HL-60 (cell line): ENCODE measurements at regions not wholly inside any gene's neighbourhood (a gene's known extent, or its start where the extent isn't known, plus 50 kb on each side); places are given as distances from the start of the nearest gene placed in this dataset.

ENCODE experiments used
- GABPA ChIP-seq: IDR thresholded peaks from 2 replicates; pipeline ENCODE4 v1.6.1; 2012; ENCODE audit warnings: low read depth
- POLR2AphosphoS5 ChIP-seq: IDR thresholded peaks from 2 replicates; pipeline ENCODE4 v1.6.1; 2012; ENCODE audit warnings: low read depth
- TF ChIP-seq, protein P1 (sequence below): IDR thresholded peaks from one replicate; pipeline ENCODE4 v1.5.1; 2011; ENCODE audit warnings: low read length, control low read depth, inconsistent platforms; ENCODE audit not compliant: insufficient read depth
- TF ChIP-seq, protein P2 (sequence below): IDR thresholded peaks from 2 replicates; pipeline ENCODE4 v1.6.1; 2012; ENCODE audit warnings: low read depth; ENCODE audit not compliant: insufficient replicate concordance

DNA sequence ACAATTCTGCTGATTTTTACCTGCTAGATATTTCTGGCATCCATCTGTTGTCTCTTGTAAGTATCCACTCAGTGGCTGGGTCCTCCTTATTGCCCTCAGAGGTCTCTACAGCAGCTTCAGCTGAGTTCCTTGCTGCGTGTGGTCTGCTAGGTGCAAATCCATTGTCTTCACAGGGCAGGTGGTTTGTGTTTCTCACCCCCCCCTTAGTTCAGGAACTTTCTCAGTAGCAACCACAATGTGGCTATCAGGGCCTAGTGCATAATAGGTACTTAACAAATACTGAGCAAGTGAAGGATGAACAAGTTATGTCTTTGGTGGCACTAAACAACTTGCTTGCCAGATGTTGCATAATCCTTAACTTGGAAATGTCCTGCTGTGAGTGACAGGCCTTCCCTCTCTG, 96.7 kb upstream of the KLHL25 start:
- TF ChIP-seq, protein P1, sequence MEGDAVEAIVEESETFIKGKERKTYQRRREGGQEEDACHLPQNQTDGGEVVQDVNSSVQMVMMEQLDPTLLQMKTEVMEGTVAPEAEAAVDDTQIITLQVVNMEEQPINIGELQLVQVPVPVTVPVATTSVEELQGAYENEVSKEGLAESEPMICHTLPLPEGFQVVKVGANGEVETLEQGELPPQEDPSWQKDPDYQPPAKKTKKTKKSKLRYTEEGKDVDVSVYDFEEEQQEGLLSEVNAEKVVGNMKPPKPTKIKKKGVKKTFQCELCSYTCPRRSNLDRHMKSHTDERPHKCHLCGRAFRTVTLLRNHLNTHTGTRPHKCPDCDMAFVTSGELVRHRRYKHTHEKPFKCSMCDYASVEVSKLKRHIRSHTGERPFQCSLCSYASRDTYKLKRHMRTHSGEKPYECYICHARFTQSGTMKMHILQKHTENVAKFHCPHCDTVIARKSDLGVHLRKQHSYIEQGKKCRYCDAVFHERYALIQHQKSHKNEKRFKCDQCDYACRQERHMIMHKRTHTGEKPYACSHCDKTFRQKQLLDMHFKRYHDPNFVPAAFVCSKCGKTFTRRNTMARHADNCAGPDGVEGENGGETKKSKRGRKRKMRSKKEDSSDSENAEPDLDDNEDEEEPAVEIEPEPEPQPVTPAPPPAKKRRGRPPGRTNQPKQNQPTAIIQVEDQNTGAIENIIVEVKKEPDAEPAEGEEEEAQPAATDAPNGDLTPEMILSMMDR: no peak
- no peak for TF ChIP-seq POLR2AphosphoS5
- TF ChIP-seq, protein P2, sequence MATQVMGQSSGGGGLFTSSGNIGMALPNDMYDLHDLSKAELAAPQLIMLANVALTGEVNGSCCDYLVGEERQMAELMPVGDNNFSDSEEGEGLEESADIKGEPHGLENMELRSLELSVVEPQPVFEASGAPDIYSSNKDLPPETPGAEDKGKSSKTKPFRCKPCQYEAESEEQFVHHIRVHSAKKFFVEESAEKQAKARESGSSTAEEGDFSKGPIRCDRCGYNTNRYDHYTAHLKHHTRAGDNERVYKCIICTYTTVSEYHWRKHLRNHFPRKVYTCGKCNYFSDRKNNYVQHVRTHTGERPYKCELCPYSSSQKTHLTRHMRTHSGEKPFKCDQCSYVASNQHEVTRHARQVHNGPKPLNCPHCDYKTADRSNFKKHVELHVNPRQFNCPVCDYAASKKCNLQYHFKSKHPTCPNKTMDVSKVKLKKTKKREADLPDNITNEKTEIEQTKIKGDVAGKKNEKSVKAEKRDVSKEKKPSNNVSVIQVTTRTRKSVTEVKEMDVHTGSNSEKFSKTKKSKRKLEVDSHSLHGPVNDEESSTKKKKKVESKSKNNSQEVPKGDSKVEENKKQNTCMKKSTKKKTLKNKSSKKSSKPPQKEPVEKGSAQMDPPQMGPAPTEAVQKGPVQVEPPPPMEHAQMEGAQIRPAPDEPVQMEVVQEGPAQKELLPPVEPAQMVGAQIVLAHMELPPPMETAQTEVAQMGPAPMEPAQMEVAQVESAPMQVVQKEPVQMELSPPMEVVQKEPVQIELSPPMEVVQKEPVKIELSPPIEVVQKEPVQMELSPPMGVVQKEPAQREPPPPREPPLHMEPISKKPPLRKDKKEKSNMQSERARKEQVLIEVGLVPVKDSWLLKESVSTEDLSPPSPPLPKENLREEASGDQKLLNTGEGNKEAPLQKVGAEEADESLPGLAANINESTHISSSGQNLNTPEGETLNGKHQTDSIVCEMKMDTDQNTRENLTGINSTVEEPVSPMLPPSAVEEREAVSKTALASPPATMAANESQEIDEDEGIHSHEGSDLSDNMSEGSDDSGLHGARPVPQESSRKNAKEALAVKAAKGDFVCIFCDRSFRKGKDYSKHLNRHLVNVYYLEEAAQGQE: no peak
- no peak for TF ChIP-seq GABPA
